ENCODE measurements at regions not wholly inside any gene's neighbourhood (a gene's known extent, or its start where the extent isn't known, plus 50 kb on each side); places are given as distances from the start of the nearest gene placed in this dataset.

GRCh38 chr10:75326306-75326705 lies 75.3 kb downstream of the ZNF503 start:
- Histone ChIP-seq H3K4me1 (ENCODE audit: control insufficient read depth in 3 of 3, insufficient read depth in 3 of 3, low read length in 3 of 3) (no peaks in the 10 kb centered on the region), H3K9ac (ENCODE audit: low read depth in 1 of 3, low read length in 3 of 3) (no peak overlapping the region), H3K4me3 (ENCODE audit: low read length in 3 of 3) (no peak overlapping the region), H3K27ac (ENCODE audit: low read depth, low read length) (no peak overlapping the region), H3K36me3 (ENCODE audit: control insufficient read depth in 3 of 3, insufficient read depth in 3 of 3, low read length in 3 of 3) (no peaks in the 10 kb centered on the region), H3K27me3 (ENCODE audit: control insufficient read depth in 3 of 3, insufficient read depth in 3 of 3, low read length in 3 of 3) (no peaks in the 10 kb centered on the region), H3K9me3 (ENCODE audit: control insufficient read depth in 3 of 3, low read length in 3 of 3) (no peaks in the 10 kb centered on the region)

GRCh38 chr10:75319274-75319673 lies 82.3 kb downstream of the ZNF503 start:
- Histone ChIP-seq H3K27me3 (ENCODE audit: control insufficient read depth in 3 of 3, insufficient read depth in 3 of 3, low read length in 3 of 3) (no peaks in the 10 kb centered on the region), H3K4me1 (ENCODE audit: control insufficient read depth in 3 of 3, insufficient read depth in 3 of 3, low read length in 3 of 3) (no peaks in the 10 kb centered on the region), H3K27ac (ENCODE audit: low read depth, low read length) (no peak overlapping the region), H3K36me3 (ENCODE audit: control insufficient read depth in 3 of 3, insufficient read depth in 3 of 3, low read length in 3 of 3) (no peaks in the 10 kb centered on the region), H3K9me3 (ENCODE audit: control insufficient read depth in 3 of 3, low read length in 3 of 3) (no peaks in the 10 kb centered on the region), H3K9ac (ENCODE audit: low read depth in 1 of 3, low read length in 3 of 3) (no peak overlapping the region), H3K4me3 (ENCODE audit: low read length in 3 of 3) (no peak overlapping the region)

- H3K4me1 ChIP-seq (ENCODE audit: control insufficient read depth in 3 of 3, insufficient read depth in 3 of 3, low read length in 3 of 3), result no peaks in the 10 kb centered on the region
- no peak overlapping the region for H3K4me3 ChIP-seq (ENCODE audit: low read length in 3 of 3)
- no peak overlapping the region for H3K9ac ChIP-seq (ENCODE audit: low read depth in 1 of 3, low read length in 3 of 3)
- H3K9me3 ChIP-seq (ENCODE audit: control insufficient read depth in 3 of 3, low read length in 3 of 3), result peaks cover 0 to 5% (median 4%) of the 10 kb centered on the region in 3 donors
- H3K27ac ChIP-seq (ENCODE audit: low read depth, low read length), result no peak overlapping the region
- H3K27me3 ChIP-seq (ENCODE audit: control insufficient read depth in 3 of 3, insufficient read depth in 3 of 3, low read length in 3 of 3), result no peaks in the 10 kb centered on the region
- H3K36me3 ChIP-seq (ENCODE audit: control insufficient read depth in 3 of 3, insufficient read depth in 3 of 3, low read length in 3 of 3), result no peaks in the 10 kb centered on the region
These were observed 78.8 kb upstream of the COMTD1 start for GRCh38 chr10:75314570-75314969.

- Histone ChIP-seq H3K9me3 (ENCODE audit: control insufficient read depth in 3 of 3, low read length in 3 of 3) (peaks cover 0 to 5% (median 4%) of the 10 kb centered on the region in 3 donors), H3K9ac (ENCODE audit: low read depth in 1 of 3, low read length in 3 of 3) (no peak overlapping the region), H3K36me3 (ENCODE audit: control insufficient read depth in 3 of 3, insufficient read depth in 3 of 3, low read length in 3 of 3) (no peaks in the 10 kb centered on the region), H3K27me3 (ENCODE audit: control insufficient read depth in 3 of 3, insufficient read depth in 3 of 3, low read length in 3 of 3) (no peaks in the 10 kb centered on the region), H3K27ac (ENCODE audit: low read depth, low read length) (no peak overlapping the region), H3K4me1 (ENCODE audit: control insufficient read depth in 3 of 3, insufficient read depth in 3 of 3, low read length in 3 of 3) (no peaks in the 10 kb centered on the region), H3K4me3 (ENCODE audit: low read length in 3 of 3) (no peak overlapping the region)
These were observed 76.7 kb upstream of the COMTD1 start for GRCh38 chr10:75312440-75312839.

- H3K9ac ChIP-seq (ENCODE audit: low read depth in 1 of 3, low read length in 3 of 3), result no peak overlapping the region
- no peak overlapping the region for H3K4me3 ChIP-seq (ENCODE audit: low read length in 3 of 3)
- H3K36me3 ChIP-seq (ENCODE audit: control insufficient read depth in 3 of 3, insufficient read depth in 3 of 3, low read length in 3 of 3), result no peaks in the 10 kb centered on the region
- no peaks in the 10 kb centered on the region for H3K27me3 ChIP-seq (ENCODE audit: control insufficient read depth in 3 of 3, insufficient read depth in 3 of 3, low read length in 3 of 3)
- no peak overlapping the region for H3K27ac ChIP-seq (ENCODE audit: low read depth, low read length)
- no peaks in the 10 kb centered on the region for H3K4me1 ChIP-seq (ENCODE audit: control insufficient read depth in 3 of 3, insufficient read depth in 3 of 3, low read length in 3 of 3)
- no peaks in the 10 kb centered on the region for H3K9me3 ChIP-seq (ENCODE audit: control insufficient read depth in 3 of 3, low read length in 3 of 3)
These were observed 69.9 kb upstream of the COMTD1 start for GRCh38 chr10:75305675-75306074.

- Histone ChIP-seq H3K27ac (ENCODE audit: low read depth, low read length) (no peak overlapping the region), H3K27me3 (ENCODE audit: control insufficient read depth in 3 of 3, insufficient read depth in 3 of 3, low read length in 3 of 3) (no peaks in the 10 kb centered on the region), H3K9ac (ENCODE audit: low read depth in 1 of 3, low read length in 3 of 3) (no peak overlapping the region), H3K9me3 (ENCODE audit: control insufficient read depth in 3 of 3, low read length in 3 of 3) (no peaks in the 10 kb centered on the region), H3K4me3 (ENCODE audit: low read length in 3 of 3) (no peak overlapping the region), H3K4me1 (ENCODE audit: control insufficient read depth in 3 of 3, insufficient read depth in 3 of 3, low read length in 3 of 3) (no peaks in the 10 kb centered on the region), H3K36me3 (ENCODE audit: control insufficient read depth in 3 of 3, insufficient read depth in 3 of 3, low read length in 3 of 3) (no peaks in the 10 kb centered on the region)
These were observed 69.1 kb upstream of the COMTD1 start for GRCh38 chr10:75304741-75305390.

- no peak overlapping the region for H3K4me3 ChIP-seq (ENCODE audit: low read length in 3 of 3)
- H3K9ac ChIP-seq (ENCODE audit: low read depth in 1 of 3, low read length in 3 of 3), result no peak overlapping the region
- H3K27me3 ChIP-seq (ENCODE audit: control insufficient read depth in 3 of 3, insufficient read depth in 3 of 3, low read length in 3 of 3), result no peaks in the 10 kb centered on the region
- H3K9me3 ChIP-seq (ENCODE audit: control insufficient read depth in 3 of 3, low read length in 3 of 3), result no peaks in the 10 kb centered on the region
- no peaks in the 10 kb centered on the region for H3K4me1 ChIP-seq (ENCODE audit: control insufficient read depth in 3 of 3, insufficient read depth in 3 of 3, low read length in 3 of 3)
- H3K36me3 ChIP-seq (ENCODE audit: control insufficient read depth in 3 of 3, insufficient read depth in 3 of 3, low read length in 3 of 3), result no peaks in the 10 kb centered on the region
- H3K27ac ChIP-seq (ENCODE audit: low read depth, low read length), result no peak overlapping the region
These were observed 68.6 kb upstream of the COMTD1 start for GRCh38 chr10:75304313-75304712.

- H3K27ac ChIP-seq (ENCODE audit: low read depth, low read length), result no peak overlapping the region
- H3K4me1 ChIP-seq (ENCODE audit: control insufficient read depth in 3 of 3, insufficient read depth in 3 of 3, low read length in 3 of 3), result no peaks in the 10 kb centered on the region
- H3K9ac ChIP-seq (ENCODE audit: low read depth in 1 of 3, low read length in 3 of 3), result no peak overlapping the region
- no peaks in the 10 kb centered on the region for H3K9me3 ChIP-seq (ENCODE audit: control insufficient read depth in 3 of 3, low read length in 3 of 3)
- no peaks in the 10 kb centered on the region for H3K27me3 ChIP-seq (ENCODE audit: control insufficient read depth in 3 of 3, insufficient read depth in 3 of 3, low read length in 3 of 3)
- H3K36me3 ChIP-seq (ENCODE audit: control insufficient read depth in 3 of 3, insufficient read depth in 3 of 3, low read length in 3 of 3), result no peaks in the 10 kb centered on the region
- no peak overlapping the region for H3K4me3 ChIP-seq (ENCODE audit: low read length in 3 of 3)
These were observed 67.5 kb upstream of the COMTD1 start for GRCh38 chr10:75303045-75303777.

- H3K36me3 ChIP-seq (ENCODE audit: control insufficient read depth in 3 of 3, insufficient read depth in 3 of 3, low read length in 3 of 3), result no peaks in the 10 kb centered on the region
- no peak overlapping the region for H3K9ac ChIP-seq (ENCODE audit: low read depth in 1 of 3, low read length in 3 of 3)
- H3K27ac ChIP-seq (ENCODE audit: low read depth, low read length), result no peak overlapping the region
- no peak overlapping the region for H3K4me3 ChIP-seq (ENCODE audit: low read length in 3 of 3)
- peaks cover 0 to 3% (median 0%) of the 10 kb centered on the region in 3 donors for H3K4me1 ChIP-seq (ENCODE audit: control insufficient read depth in 3 of 3, insufficient read depth in 3 of 3, low read length in 3 of 3)
- no peaks in the 10 kb centered on the region for H3K9me3 ChIP-seq (ENCODE audit: control insufficient read depth in 3 of 3, low read length in 3 of 3)
- H3K27me3 ChIP-seq (ENCODE audit: control insufficient read depth in 3 of 3, insufficient read depth in 3 of 3, low read length in 3 of 3), result no peaks in the 10 kb centered on the region
These were observed 66.3 kb upstream of the COMTD1 start for GRCh38 chr10:75302029-75302428.

- H3K27ac ChIP-seq (ENCODE audit: low read depth, low read length), result peak overlapping the region; percentile 91
- no peaks in the 10 kb centered on the region for H3K9me3 ChIP-seq (ENCODE audit: control insufficient read depth in 3 of 3, low read length in 3 of 3)
- peak overlapping the region in 2 of 3 donors; percentile 49 to 63 for H3K4me3 ChIP-seq (ENCODE audit: low read length in 3 of 3)
- no peaks in the 10 kb centered on the region for H3K36me3 ChIP-seq (ENCODE audit: control insufficient read depth in 3 of 3, insufficient read depth in 3 of 3, low read length in 3 of 3)
- no peaks in the 10 kb centered on the region for H3K27me3 ChIP-seq (ENCODE audit: control insufficient read depth in 3 of 3, insufficient read depth in 3 of 3, low read length in 3 of 3)
- H3K4me1 ChIP-seq (ENCODE audit: control insufficient read depth in 3 of 3, insufficient read depth in 3 of 3, low read length in 3 of 3), result peaks cover 14 to 21% (median 19%) of the 10 kb centered on the region in 3 donors
- peak overlapping the region in 1 of 3 donors; percentile 64 for H3K9ac ChIP-seq (ENCODE audit: low read depth in 1 of 3, low read length in 3 of 3)
These were observed 61.4 kb upstream of the COMTD1 start for GRCh38 chr10:75297021-75297599.
